ENCODE measurements at regions not wholly inside any gene's neighbourhood (a gene's known extent, or its start where the extent isn't known, plus 50 kb on each side); places are given as distances from the start of the nearest gene placed in this dataset.

DNA sequence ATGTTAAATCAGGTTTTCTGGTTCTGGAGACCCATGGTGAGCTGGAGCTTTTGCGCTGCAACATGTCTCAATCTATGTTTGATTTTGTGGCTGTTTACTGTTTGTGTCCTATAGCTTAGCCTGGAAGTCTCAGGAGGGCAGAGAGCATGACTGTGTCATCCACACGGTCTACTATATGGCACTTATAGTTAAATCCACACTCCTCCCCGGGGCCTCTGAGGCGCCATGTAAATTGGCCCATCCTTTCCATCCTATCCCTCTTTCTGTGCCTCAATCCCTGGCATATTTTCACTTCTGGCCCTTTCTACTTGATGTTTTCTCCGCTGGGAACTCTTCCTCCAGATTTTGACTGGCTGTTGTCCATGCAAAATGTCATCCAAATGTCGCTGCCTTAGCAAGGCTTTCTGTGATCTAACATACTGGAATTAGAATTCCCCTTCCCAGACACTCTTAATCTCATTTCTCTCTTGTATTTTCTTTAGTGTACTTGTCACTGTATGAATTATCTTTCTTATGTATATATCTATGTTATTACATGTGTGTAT lies 560.8 kb upstream of the RGMA start:
- TF ChIP-seq CTCF (IDR thresholded peaks at IDR 0.05; ENCODE audit: insufficient read depth, low read depth, low read length) (no peak), EZH2 (IDR thresholded peaks at IDR 0.05; ENCODE audit: insufficient read depth, low read length) (no peak)
